ENCODE measurements at regions not wholly inside any gene's neighbourhood (a gene's known extent, or its start where the extent isn't known, plus 50 kb on each side); places are given as distances from the start of the nearest gene placed in this dataset.

DNA sequence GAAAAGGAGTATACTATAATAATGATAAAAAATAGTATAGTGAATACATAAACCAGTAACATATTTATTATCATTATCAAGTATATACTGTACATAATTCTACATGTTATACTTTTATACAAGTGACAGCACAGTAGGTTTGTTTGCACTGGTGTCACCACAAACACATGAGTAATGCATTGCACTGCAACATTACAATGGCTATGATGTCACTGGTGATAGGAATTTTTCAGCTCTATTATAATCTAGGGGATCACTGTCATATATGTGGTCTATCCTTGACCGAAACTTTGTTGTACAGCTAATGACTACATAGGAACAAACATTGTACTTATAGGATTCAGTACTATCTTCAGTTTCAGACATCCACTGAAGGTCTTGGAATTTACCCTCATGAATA is 165.8 kb upstream of the SYT1 start:
- TF ChIP-seq EP300 (IDR thresholded peaks at IDR 0.05; ENCODE audit: low read depth) = no peak
- TF ChIP-seq, protein P1, sequence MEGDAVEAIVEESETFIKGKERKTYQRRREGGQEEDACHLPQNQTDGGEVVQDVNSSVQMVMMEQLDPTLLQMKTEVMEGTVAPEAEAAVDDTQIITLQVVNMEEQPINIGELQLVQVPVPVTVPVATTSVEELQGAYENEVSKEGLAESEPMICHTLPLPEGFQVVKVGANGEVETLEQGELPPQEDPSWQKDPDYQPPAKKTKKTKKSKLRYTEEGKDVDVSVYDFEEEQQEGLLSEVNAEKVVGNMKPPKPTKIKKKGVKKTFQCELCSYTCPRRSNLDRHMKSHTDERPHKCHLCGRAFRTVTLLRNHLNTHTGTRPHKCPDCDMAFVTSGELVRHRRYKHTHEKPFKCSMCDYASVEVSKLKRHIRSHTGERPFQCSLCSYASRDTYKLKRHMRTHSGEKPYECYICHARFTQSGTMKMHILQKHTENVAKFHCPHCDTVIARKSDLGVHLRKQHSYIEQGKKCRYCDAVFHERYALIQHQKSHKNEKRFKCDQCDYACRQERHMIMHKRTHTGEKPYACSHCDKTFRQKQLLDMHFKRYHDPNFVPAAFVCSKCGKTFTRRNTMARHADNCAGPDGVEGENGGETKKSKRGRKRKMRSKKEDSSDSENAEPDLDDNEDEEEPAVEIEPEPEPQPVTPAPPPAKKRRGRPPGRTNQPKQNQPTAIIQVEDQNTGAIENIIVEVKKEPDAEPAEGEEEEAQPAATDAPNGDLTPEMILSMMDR (IDR thresholded peaks at IDR 0.05) = no peak

Measured in transverse colon (tissue), 3 donors.